HCT116 (cell line): ENCODE measurements at regions not wholly inside any gene's neighbourhood (a gene's known extent, or its start where the extent isn't known, plus 50 kb on each side); places are given as distances from the start of the nearest gene placed in this dataset.
"Not testable (repeated sequence)": the region's sequence is repeated elsewhere in the genome, so short reads cannot be mapped to it uniquely, and the experiment has no call there.

Experiments used
- ATAC-seq: fragments of 200-7000 bp; cut with Tn5 transposase; 2 replicates; pipeline ENCODE4 v1.9.1; 2020; ENCODE audit warnings: mild to moderate bottlenecking, moderate library complexity
- BruUV-seq: library from RNA; stranded (reverse); fragments of 400-500 nt; replicated peaks from 2 replicates; lab custom pipeline; 2021; lab: Mats Ljungman, UMichigan
- CTCF ChIA-PET: fragments of 300-600 bp; sonication (Branson Sonifier 250); formaldehyde crosslinking; loops from one replicate; lab custom pipeline; 2021; ENCODE audit warnings: antibody characterized with exemption; lab: Charles Lee
- POLR2A ChIA-PET: fragments of 300-600, 350-600 bp; sonication (Branson Sonifier 250); formaldehyde crosslinking; loops from one replicate; lab custom pipeline; 2021; ENCODE audit warnings: antibody characterized with exemption; lab: Charles Lee
- RAD21 ChIA-PET, 2 experiments: fragments of 300-600 bp; sonication (Branson Sonifier 250); formaldehyde crosslinking; loops; one replicate each; lab custom pipeline; 2023; ENCODE audit warnings: low total read pairs in 2 of 2; ENCODE audit not compliant: uncharacterized antibody in 2 of 2, unreplicated experiment in 2 of 2, low non-redundant PET in 1 of 2; lab: Charles Lee
- DNase-seq: peaks from one replicate; pipeline ENCODE4 v3.0.0-alpha.2; 2010; ENCODE audit warnings: low read depth, low spot score
- H2AFZ ChIP-seq: fragments of 200-600 bp; shearing (Covaris generic), sonication (generic); 2 replicates; pipeline ENCODE4 v1.6.1; 2017; ENCODE audit warnings: low read depth, mixed run types, mixed read lengths, antibody characterized with exemption, low read length; ENCODE audit not compliant: poor library complexity, severe bottlenecking
- H3K27ac ChIP-seq: 2 replicates; pipeline ENCODE4 v1.5.1; 2012; ENCODE audit warnings: low read depth, low read length
- H3K27me3 ChIP-seq: fragments of 200-600 bp; sonication (generic); 2 replicates; pipeline ENCODE4 v1.6.1; 2016; ENCODE audit warnings: mixed run types, low read length, mixed read lengths; ENCODE audit not compliant: insufficient read depth
- H3K36me3 ChIP-seq, 2 experiments: fragments of 200-500 bp in 1 of 2; fragments of 200-600 bp in 1 of 2; sonication (Bioruptor generic) in 1 of 2; sonication (generic) in 1 of 2; 2 replicates each; pipeline versions ENCODE4 v1.5.1 to v1.6.1; 2014 to 2016; ENCODE audit warnings: low read length in 2 of 2, inconsistent platforms in 1 of 2, mixed read lengths in 1 of 2, mixed run types in 1 of 2; ENCODE audit not compliant: insufficient read depth in 2 of 2, control insufficient read depth in 1 of 2
- H3K4me1 ChIP-seq, 2 experiments: fragments of 200-600 bp in 1 of 2; sonication (generic) in 1 of 2; 2 replicates each; pipeline versions ENCODE4 v1.5.1 to v1.6.1; 2012 to 2017; ENCODE audit warnings: low read length in 2 of 2, inconsistent platforms in 1 of 2, mild to moderate bottlenecking in 1 of 2, mixed read lengths in 1 of 2, mixed run types in 1 of 2, moderate library complexity in 1 of 2; ENCODE audit not compliant: insufficient read depth in 2 of 2, control insufficient read depth in 1 of 2
- H3K4me2 ChIP-seq: fragments of 200-600 bp; sonication (generic); 2 replicates; pipeline ENCODE4 v1.6.1; 2017; ENCODE audit warnings: mixed run types, low read length, mixed read lengths
- H3K4me3 ChIP-seq, 2 experiments: fragments of 200-600 bp in 1 of 2; sonication (generic) in 1 of 2; replicated peaks in 1 of 2; 2 replicates each; pipeline ENCODE4 v1.5.1; 2011 to 2016; ENCODE audit warnings: low read length in 2 of 2, control low read depth in 1 of 2, low read depth in 1 of 2, mild to moderate bottlenecking in 1 of 2, mixed read lengths in 1 of 2, mixed run types in 1 of 2
- H3K79me2 ChIP-seq: fragments of 200-600 bp; sonication (generic); 2 replicates; pipeline ENCODE4 v1.6.1; 2017; ENCODE audit warnings: mild to moderate bottlenecking, mixed run types, low read length, moderate library complexity, mixed read lengths; ENCODE audit not compliant: insufficient read depth
- H3K9ac ChIP-seq: fragments of 200-600 bp; sonication (generic); 2 replicates; pipeline ENCODE4 v1.6.1; 2016; ENCODE audit warnings: low read length, mixed read lengths
- H3K9me2 ChIP-seq: fragments of 200-600 bp; sonication (generic), shearing (Covaris generic); 2 replicates; pipeline ENCODE4 v1.6.1; 2017; ENCODE audit warnings: mixed run types, mild to moderate bottlenecking, moderate library complexity; ENCODE audit not compliant: insufficient read depth
- H3K9me3 ChIP-seq, 2 experiments: fragments of 200-500 bp in 1 of 2; fragments of 200-600 bp in 1 of 2; sonication (Bioruptor generic) in 1 of 2; sonication (generic) in 1 of 2; 2 replicates each; pipeline ENCODE4 v1.6.1; 2014 to 2017; ENCODE audit warnings: low read length in 2 of 2, mixed read lengths in 2 of 2, inconsistent platforms in 1 of 2, low read depth in 1 of 2, mild to moderate bottlenecking in 1 of 2, mixed run types in 1 of 2, moderate library complexity in 1 of 2; ENCODE audit not compliant: control insufficient read depth in 1 of 2, insufficient read depth in 1 of 2
- H4K20me1 ChIP-seq: fragments of 200-600 bp; sonication (generic), shearing (Covaris generic); 2 replicates; pipeline ENCODE4 v1.6.1; 2017; ENCODE audit warnings: mixed run types, mild to moderate bottlenecking, moderate library complexity; ENCODE audit not compliant: insufficient read depth
- CBX3 ChIP-seq: IDR thresholded peaks from 2 replicates; pipeline ENCODE4 v1.6.1; 2012; ENCODE audit warnings: low read depth
- CEBPB ChIP-seq: IDR thresholded peaks from 2 replicates; pipeline ENCODE4 v1.6.1; 2012; ENCODE audit warnings: low read depth
- EGR1 ChIP-seq: IDR thresholded peaks from 2 replicates; pipeline ENCODE4 v1.6.1; 2012; ENCODE audit warnings: low read depth
- ELF1 ChIP-seq: IDR thresholded peaks from 2 replicates; pipeline ENCODE4 v1.6.1; 2012; ENCODE audit warnings: low read depth, borderline replicate concordance
- FOSL1 ChIP-seq: IDR thresholded peaks from 2 replicates; pipeline ENCODE4 v1.6.1; 2012; ENCODE audit warnings: low read depth
- JUND ChIP-seq: IDR thresholded peaks from 2 replicates; pipeline ENCODE4 v1.6.1; 2012
- TCF7L2 ChIP-seq: IDR thresholded peaks from 2 replicates; pipeline ENCODE4 v1.7.0; 2011; ENCODE audit warnings: borderline replicate concordance, inconsistent platforms; ENCODE audit not compliant: insufficient read depth, insufficient read length; ENCODE audit errors: extremely low read depth
- YY1 ChIP-seq: IDR thresholded peaks from 2 replicates; pipeline ENCODE4 v1.6.1; 2011; ENCODE audit warnings: low read length, low read depth, moderate library complexity, mild to moderate bottlenecking; ENCODE audit not compliant: insufficient replicate concordance; ENCODE audit errors: extremely low read depth
- ZNF274 ChIP-seq: fragments of 200-500 bp; sonication (Bioruptor generic); IDR thresholded peaks from 2 replicates; pipeline ENCODE4 v1.6.1; 2014; ENCODE audit warnings: mild to moderate bottlenecking, low read depth, low read length, inconsistent platforms
- intact Hi-C: fragments of 100-400 bp; cut with micrococcal nuclease; formaldehyde crosslinking; loops from 2 replicates; pipeline ENCODE4 v1.10.0; 2022
- TF ChIP-seq, protein P1 (sequence below): IDR thresholded peaks from 2 replicates; pipeline ENCODE4 v1.6.1; 2012
- TF ChIP-seq, protein P2 (sequence below): IDR thresholded peaks from 2 replicates; pipeline ENCODE4 v1.6.1; 2012
- TF ChIP-seq, protein P3 (sequence below): IDR thresholded peaks from 2 replicates; pipeline ENCODE4 v1.6.1; 2012; ENCODE audit warnings: low read depth
- TF ChIP-seq, protein P4 (sequence below), 3 experiments: fragments of 200-600 bp in 1 of 3; sonication (generic) in 1 of 3; IDR thresholded peaks in 2 of 3; conservative IDR thresholded peaks in 1 of 3; 2 replicates each; pipeline ENCODE4 v1.5.1; 2012 to 2017; ENCODE audit warnings: low read depth in 2 of 3, low read length in 2 of 3, antibody characterized with exemption in 1 of 3, borderline replicate concordance in 1 of 3, control low read depth in 1 of 3, mild to moderate bottlenecking in 1 of 3, mixed read lengths in 1 of 3, mixed run types in 1 of 3, moderate library complexity in 1 of 3; ENCODE audit not compliant: insufficient read depth in 1 of 3

DNA sequence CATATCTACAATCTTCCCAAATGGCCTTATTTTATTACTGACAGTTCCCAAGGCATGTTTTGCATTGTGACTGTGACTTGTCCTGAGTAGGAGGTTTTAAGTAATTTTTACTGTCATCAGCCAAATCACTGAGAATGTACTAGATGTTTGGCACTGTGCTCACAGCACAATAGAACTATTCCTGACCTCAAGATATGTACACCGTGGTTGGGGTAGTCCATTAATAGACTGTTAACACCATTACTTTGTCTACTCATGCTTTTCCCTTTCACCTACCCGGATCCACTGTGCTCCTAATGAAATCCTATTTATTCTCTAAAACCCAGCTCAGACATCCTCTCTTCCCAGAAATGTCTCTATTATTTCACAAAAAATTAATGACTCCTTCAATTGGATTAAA is 168.7 kb upstream of the TENM4 start:
- no peak overlapping the region for H3K9ac ChIP-seq
- no peak for TF ChIP-seq TCF7L2
- TF ChIP-seq CEBPB, result no peak
- TF ChIP-seq CBX3, result no peak
- TF ChIP-seq, protein P1, sequence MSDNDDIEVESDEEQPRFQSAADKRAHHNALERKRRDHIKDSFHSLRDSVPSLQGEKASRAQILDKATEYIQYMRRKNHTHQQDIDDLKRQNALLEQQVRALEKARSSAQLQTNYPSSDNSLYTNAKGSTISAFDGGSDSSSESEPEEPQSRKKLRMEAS, result no peak
- TF ChIP-seq, protein P2, sequence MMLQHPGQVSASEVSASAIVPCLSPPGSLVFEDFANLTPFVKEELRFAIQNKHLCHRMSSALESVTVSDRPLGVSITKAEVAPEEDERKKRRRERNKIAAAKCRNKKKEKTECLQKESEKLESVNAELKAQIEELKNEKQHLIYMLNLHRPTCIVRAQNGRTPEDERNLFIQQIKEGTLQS, result no peak
- TF ChIP-seq, protein P3, sequence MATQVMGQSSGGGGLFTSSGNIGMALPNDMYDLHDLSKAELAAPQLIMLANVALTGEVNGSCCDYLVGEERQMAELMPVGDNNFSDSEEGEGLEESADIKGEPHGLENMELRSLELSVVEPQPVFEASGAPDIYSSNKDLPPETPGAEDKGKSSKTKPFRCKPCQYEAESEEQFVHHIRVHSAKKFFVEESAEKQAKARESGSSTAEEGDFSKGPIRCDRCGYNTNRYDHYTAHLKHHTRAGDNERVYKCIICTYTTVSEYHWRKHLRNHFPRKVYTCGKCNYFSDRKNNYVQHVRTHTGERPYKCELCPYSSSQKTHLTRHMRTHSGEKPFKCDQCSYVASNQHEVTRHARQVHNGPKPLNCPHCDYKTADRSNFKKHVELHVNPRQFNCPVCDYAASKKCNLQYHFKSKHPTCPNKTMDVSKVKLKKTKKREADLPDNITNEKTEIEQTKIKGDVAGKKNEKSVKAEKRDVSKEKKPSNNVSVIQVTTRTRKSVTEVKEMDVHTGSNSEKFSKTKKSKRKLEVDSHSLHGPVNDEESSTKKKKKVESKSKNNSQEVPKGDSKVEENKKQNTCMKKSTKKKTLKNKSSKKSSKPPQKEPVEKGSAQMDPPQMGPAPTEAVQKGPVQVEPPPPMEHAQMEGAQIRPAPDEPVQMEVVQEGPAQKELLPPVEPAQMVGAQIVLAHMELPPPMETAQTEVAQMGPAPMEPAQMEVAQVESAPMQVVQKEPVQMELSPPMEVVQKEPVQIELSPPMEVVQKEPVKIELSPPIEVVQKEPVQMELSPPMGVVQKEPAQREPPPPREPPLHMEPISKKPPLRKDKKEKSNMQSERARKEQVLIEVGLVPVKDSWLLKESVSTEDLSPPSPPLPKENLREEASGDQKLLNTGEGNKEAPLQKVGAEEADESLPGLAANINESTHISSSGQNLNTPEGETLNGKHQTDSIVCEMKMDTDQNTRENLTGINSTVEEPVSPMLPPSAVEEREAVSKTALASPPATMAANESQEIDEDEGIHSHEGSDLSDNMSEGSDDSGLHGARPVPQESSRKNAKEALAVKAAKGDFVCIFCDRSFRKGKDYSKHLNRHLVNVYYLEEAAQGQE, result no peak
- TF ChIP-seq ZNF274, result no peak
- no peak for TF ChIP-seq ELF1
- no peak for TF ChIP-seq YY1
- no peak for TF ChIP-seq JUND
- TF ChIP-seq, protein P4, sequence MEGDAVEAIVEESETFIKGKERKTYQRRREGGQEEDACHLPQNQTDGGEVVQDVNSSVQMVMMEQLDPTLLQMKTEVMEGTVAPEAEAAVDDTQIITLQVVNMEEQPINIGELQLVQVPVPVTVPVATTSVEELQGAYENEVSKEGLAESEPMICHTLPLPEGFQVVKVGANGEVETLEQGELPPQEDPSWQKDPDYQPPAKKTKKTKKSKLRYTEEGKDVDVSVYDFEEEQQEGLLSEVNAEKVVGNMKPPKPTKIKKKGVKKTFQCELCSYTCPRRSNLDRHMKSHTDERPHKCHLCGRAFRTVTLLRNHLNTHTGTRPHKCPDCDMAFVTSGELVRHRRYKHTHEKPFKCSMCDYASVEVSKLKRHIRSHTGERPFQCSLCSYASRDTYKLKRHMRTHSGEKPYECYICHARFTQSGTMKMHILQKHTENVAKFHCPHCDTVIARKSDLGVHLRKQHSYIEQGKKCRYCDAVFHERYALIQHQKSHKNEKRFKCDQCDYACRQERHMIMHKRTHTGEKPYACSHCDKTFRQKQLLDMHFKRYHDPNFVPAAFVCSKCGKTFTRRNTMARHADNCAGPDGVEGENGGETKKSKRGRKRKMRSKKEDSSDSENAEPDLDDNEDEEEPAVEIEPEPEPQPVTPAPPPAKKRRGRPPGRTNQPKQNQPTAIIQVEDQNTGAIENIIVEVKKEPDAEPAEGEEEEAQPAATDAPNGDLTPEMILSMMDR (IDR thresholded peaks at IDR 0.05 in 2 of 3, conservative IDR thresholded peaks at IDR 0.05 in 1 of 3; ENCODE audit: borderline replicate concordance in 1 of 3, insufficient read depth in 1 of 3, low read depth in 2 of 3, low read length in 2 of 3), result no peak
- no peak for TF ChIP-seq FOSL1
- TF ChIP-seq EGR1, result no peak
- peaks cover 0 to 4% of the 10 kb centered on the region in 2 experiments; a peak in 1 of 4 replicates for H3K9me3 ChIP-seq
- no peaks in the 10 kb centered on the region for H3K9me2 ChIP-seq
- no peaks in the 10 kb centered on the region for H3K27me3 ChIP-seq
- H3K4me2 ChIP-seq, result no peak overlapping the region
- POLR2A ChIA-PET, result no interaction called here
- ATAC-seq (no peak), DNase-seq (no peak)
- no peaks in the 10 kb centered on the region for H4K20me1 ChIP-seq
- no peaks in the 10 kb centered on the region for H3K4me1 ChIP-seq
- H3K36me3 ChIP-seq, result no peaks in the 10 kb centered on the region
- no peak overlapping the region for H3K27ac ChIP-seq
- intact Hi-C loops, result no loop called here
- CTCF ChIA-PET, result no interaction called here
- BruUV-seq, result no TSS peak
- no peaks in the 10 kb centered on the region for H3K79me2 ChIP-seq
- no peak overlapping the region for H2AFZ ChIP-seq
- RAD21 ChIA-PET, result no interaction called here
- H3K4me3 ChIP-seq, result no peak overlapping the region

DNA sequence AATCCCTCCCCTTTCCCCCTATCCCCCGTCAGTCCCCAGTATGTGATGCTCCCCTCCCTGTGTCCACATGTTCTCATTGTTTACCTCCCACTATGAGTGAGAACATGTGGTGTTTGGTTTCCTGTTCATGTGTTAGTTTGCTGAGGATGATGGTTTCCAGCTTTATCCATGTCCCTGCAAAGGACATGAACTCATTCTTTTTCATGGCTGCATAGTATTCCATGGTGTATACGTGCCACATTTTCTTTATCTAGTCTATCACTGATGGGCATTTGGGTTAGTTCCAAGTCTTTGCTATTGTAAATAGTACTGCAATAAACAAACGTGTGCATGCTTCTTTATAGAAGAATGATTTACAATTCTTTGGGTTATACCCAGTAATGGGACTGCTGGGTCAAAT is 165.6 kb upstream of the TENM4 start:
- H3K4me3 ChIP-seq, H3K4me1 ChIP-seq, DNase-seq, ATAC-seq, POLR2A ChIA-PET, H3K27ac ChIP-seq, intact Hi-C loops, H3K9me3 ChIP-seq, RAD21 ChIA-PET, BruUV-seq, H3K4me2 ChIP-seq, H3K9ac ChIP-seq, H3K36me3 ChIP-seq, H4K20me1 ChIP-seq, H3K27me3 ChIP-seq, H2AFZ ChIP-seq, H3K9me2 ChIP-seq, CTCF ChIA-PET, H3K79me2 ChIP-seq: not testable (repeated sequence)
